Peyer's patch (tissue), 4 donors: ENCODE measurements at regions not wholly inside any gene's neighbourhood (a gene's known extent, or its start where the extent isn't known, plus 50 kb on each side); places are given as distances from the start of the nearest gene placed in this dataset.

Experiments
- DNase-seq, 3 donors: peaks; one replicate each; pipeline ENCODE4 v3.0.0-alpha.2; 2017 to 2019
- H3K27ac ChIP-seq, 4 donors: fragments of 200-600 bp; sonication (generic); one replicate each; pipeline ENCODE4 v1.5.1; 2016 to 2019
- H3K27me3 ChIP-seq, 2 donors: fragments of 200-600 bp; sonication (generic); one replicate each; pipeline ENCODE4 v1.5.1; 2019
- H3K36me3 ChIP-seq, 3 donors: fragments of 200-600 bp; sonication (generic); one replicate each; pipeline ENCODE4 v1.5.1; 2016 to 2019
- H3K4me1 ChIP-seq, 4 donors: fragments of 200-600 bp; sonication (generic); one replicate each; pipeline ENCODE4 v1.5.1; 2016 to 2019
- H3K4me3 ChIP-seq, 4 donors: fragments of 200-600 bp; sonication (generic); 1 replicate in 3 of 4; 2 replicates in 1 of 4; pipeline ENCODE4 v1.5.1; 2016 to 2019; ENCODE audit warnings: mild to moderate bottlenecking in 1 of 4
- H3K9me3 ChIP-seq, 4 donors: fragments of 200-600 bp; sonication (generic); one replicate each; pipeline ENCODE4 v1.5.1; 2016 to 2019; ENCODE audit warnings: mild to moderate bottlenecking in 1 of 4
- POLR2A ChIP-seq, 2 donors: fragments of 450-650 bp; IDR thresholded peaks; one replicate each; pipeline ENCODE4 v1.5.1; 2017; ENCODE audit warnings: antibody characterized with exemption in 2 of 2, mild to moderate bottlenecking in 2 of 2, moderate library complexity in 2 of 2
- TF ChIP-seq, protein P1 (sequence below), 6 experiments: fragments of 450-650 bp in 4 of 6; fragments of 200-600 bp in 2 of 6; sonication (generic) in 1 of 6; IDR thresholded peaks; one replicate each; pipeline ENCODE4 v1.5.1; 2017 to 2019; ENCODE audit warnings: antibody characterized with exemption in 6 of 6, mild to moderate bottlenecking in 3 of 6, moderate library complexity in 1 of 6

DNA sequence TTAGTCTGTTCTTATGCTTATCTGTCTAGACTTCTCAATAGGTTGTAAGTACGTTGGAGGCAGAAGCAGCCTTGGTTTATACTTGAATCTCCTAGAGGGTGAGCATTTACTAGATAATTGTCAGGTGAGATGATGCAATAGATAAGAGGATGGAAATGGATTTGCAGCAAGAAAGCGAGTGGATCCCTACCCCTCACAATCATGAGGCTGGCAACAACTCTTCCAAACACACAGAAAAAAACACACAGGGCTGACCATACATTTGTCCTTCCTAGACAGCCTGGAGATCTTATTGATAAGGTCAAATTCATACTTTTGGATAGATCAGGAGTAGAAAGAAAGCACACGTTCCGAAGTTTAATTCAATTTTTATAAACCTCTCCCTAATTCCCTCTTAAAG is 481.4 kb upstream of the CAMK1G start:
- TF ChIP-seq, protein P1, sequence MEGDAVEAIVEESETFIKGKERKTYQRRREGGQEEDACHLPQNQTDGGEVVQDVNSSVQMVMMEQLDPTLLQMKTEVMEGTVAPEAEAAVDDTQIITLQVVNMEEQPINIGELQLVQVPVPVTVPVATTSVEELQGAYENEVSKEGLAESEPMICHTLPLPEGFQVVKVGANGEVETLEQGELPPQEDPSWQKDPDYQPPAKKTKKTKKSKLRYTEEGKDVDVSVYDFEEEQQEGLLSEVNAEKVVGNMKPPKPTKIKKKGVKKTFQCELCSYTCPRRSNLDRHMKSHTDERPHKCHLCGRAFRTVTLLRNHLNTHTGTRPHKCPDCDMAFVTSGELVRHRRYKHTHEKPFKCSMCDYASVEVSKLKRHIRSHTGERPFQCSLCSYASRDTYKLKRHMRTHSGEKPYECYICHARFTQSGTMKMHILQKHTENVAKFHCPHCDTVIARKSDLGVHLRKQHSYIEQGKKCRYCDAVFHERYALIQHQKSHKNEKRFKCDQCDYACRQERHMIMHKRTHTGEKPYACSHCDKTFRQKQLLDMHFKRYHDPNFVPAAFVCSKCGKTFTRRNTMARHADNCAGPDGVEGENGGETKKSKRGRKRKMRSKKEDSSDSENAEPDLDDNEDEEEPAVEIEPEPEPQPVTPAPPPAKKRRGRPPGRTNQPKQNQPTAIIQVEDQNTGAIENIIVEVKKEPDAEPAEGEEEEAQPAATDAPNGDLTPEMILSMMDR (IDR thresholded peaks at IDR 0.05) = no peak
- no peak for TF ChIP-seq POLR2A (IDR thresholded peaks at IDR 0.05)
- no peaks in the 10 kb centered on the region for H3K9me3 ChIP-seq
- H3K4me1 ChIP-seq = peaks cover 0 to 6% (median 0%) of the 10 kb centered on the region in 4 donors
- no peaks in the 10 kb centered on the region for H3K27me3 ChIP-seq
- no peak for DNase-seq
- H3K4me3 ChIP-seq = no peak overlapping the region
- H3K27ac ChIP-seq = no peak overlapping the region
- H3K36me3 ChIP-seq = no peaks in the 10 kb centered on the region

DNA sequence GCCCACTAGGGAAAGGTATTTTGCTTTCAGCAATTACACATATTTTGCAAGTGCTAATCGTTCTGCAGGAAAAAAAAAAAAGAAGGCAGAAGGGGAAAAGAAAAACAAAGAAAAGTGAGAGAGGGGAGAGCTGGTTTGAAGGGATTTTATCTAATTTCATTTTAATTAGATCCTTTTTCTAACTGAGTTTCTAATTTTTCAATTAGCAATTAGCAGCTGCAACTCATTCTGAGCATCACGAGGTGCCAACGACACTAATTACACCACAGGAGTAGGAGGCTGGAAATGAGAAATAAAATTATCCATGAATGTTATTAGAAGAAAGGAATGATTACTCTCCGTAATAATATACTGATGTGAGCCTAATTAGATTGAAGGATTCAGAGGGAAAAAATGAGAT is 481.0 kb upstream of the CAMK1G start:
- peaks cover 0 to 6% (median 0%) of the 10 kb centered on the region in 4 donors for H3K4me1 ChIP-seq
- TF ChIP-seq, protein P1 (IDR thresholded peaks at IDR 0.05) = no peak
- no peaks in the 10 kb centered on the region for H3K27me3 ChIP-seq
- no peak overlapping the region for H3K4me3 ChIP-seq
- no peak overlapping the region for H3K27ac ChIP-seq
- DNase-seq = no peak
- H3K9me3 ChIP-seq = no peaks in the 10 kb centered on the region
- no peaks in the 10 kb centered on the region for H3K36me3 ChIP-seq

DNA sequence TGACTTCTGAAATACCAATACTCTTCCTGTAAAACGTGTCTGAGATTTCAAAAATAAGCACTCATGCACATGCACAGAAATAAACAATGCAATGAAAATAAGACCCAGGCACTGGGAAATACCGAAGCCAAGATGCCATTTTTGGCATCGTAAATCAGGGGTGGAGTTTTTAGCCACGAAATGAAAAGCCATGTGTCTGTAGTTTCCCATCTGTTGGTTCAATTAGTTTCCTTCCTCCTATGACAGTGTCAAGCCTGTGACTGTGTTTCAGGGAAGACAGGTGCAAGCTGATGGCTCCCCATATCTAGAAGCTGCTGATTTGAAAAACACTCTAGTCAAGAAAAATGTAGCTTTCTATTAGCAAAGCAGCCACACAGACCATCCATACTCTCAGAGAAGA is 480.4 kb upstream of the CAMK1G start:
- TF ChIP-seq POLR2A (IDR thresholded peaks at IDR 0.05) = no peak
- TF ChIP-seq, protein P1 (IDR thresholded peaks at IDR 0.05) = no peak
- H3K4me1 ChIP-seq = peaks cover 0 to 6% (median 0%) of the 10 kb centered on the region in 4 donors
- no peaks in the 10 kb centered on the region for H3K36me3 ChIP-seq
- no peaks in the 10 kb centered on the region for H3K9me3 ChIP-seq
- H3K27me3 ChIP-seq = no peaks in the 10 kb centered on the region
- H3K4me3 ChIP-seq = no peak overlapping the region
- no peak for DNase-seq
- no peak overlapping the region for H3K27ac ChIP-seq

DNA sequence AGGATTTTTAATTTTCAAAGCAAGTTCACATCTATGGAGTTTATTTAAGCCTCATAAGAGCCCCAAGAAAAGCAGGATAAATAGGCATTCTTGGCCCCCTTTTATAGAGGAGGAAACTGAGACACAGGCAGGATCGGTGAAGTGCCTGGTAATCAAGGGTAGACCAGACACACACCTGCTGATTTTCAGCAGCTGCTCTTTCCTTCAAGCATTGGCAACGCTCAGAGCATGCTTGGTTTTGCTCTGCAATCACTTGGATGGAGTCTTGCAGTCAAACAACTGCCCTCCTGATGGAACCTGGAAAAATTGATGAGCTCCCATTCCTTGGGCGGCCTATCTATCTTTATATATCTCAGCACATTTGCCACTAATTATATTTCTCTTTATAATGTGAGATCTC is 478.9 kb upstream of the CAMK1G start:
- Histone ChIP-seq H3K27ac (no peak overlapping the region), H3K4me3 (no peak overlapping the region), H3K27me3 (no peaks in the 10 kb centered on the region), H3K4me1 (peaks cover 0 to 17% (median 0%) of the 10 kb centered on the region in 4 donors), H3K9me3 (no peaks in the 10 kb centered on the region), H3K36me3 (no peaks in the 10 kb centered on the region)
- DNase-seq = no peak
- TF ChIP-seq, protein P1 (IDR thresholded peaks at IDR 0.05) = no peak
- no peak for TF ChIP-seq POLR2A (IDR thresholded peaks at IDR 0.05)

DNA sequence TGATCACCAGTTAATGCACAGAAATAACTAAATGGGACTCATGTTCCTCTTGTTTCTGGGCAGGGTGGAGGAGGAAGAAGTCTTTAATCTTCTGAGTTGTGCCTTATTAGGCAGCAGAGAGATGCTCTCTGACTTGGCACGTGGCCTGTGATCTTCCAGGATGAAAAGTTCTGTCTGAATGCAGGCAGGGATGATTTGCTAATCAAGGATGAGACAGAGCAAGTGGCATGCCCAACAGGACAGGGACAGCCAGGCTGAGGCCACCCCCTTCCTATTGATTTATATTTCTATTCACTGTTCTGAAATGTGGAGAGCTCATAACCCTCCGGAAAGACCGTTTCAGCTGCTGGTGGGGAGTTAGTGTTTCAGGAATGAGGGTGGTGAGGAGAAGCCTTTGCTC is 477.8 kb upstream of the CAMK1G start:
- TF ChIP-seq, protein P1 (IDR thresholded peaks at IDR 0.05) = no peak
- no peak for TF ChIP-seq POLR2A (IDR thresholded peaks at IDR 0.05)
- H3K4me3 ChIP-seq = no peak overlapping the region

DNA sequence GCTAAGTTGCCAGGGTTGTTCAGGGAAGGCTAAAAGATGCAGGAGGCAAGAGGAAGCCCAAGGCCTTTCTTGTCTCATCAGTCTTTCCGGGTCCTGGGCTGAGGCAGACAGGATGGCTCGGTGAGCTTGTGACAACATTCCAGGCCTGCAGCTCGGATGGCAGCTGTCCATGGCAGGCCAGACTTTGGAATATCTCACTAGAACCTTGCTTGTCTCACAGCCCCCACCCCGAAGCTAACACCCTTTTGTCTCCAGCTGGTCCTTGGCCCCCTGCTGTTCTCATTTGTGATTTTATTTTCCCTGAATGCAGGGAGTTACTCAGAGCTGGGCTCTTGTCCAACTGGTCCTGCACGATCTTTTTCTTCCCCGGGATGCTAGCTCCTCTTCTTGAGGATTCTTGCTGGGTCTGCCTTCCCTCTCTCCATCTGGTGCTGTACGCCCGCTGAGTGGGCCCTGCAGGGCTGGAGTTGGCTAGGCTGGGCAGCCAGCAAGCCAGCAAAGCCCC is 477.2 kb upstream of the CAMK1G start:
- TF ChIP-seq, protein P1 (IDR thresholded peaks at IDR 0.05) = no peak
- TF ChIP-seq POLR2A (IDR thresholded peaks at IDR 0.05) = no peak
- no peak overlapping the region for H3K4me3 ChIP-seq
- no peak for DNase-seq
- H3K27ac ChIP-seq = no peak overlapping the region
- H3K9me3 ChIP-seq = no peaks in the 10 kb centered on the region
- no peaks in the 10 kb centered on the region for H3K36me3 ChIP-seq
- peaks cover 0 to 19% (median 0%) of the 10 kb centered on the region in 4 donors for H3K4me1 ChIP-seq
- H3K27me3 ChIP-seq = no peaks in the 10 kb centered on the region

More for the DNA sequence above, 477.8 kb upstream of the CAMK1G start:
- Histone ChIP-seq H3K9me3 (no peaks in the 10 kb centered on the region), H3K4me1 (peaks cover 0 to 19% (median 0%) of the 10 kb centered on the region in 4 donors), H3K27ac (no peak overlapping the region), H3K36me3 (no peaks in the 10 kb centered on the region), H3K27me3 (no peaks in the 10 kb centered on the region)
- no peak for DNase-seq
